ENCODE measurements at regions not wholly inside any gene's neighbourhood (a gene's known extent, or its start where the extent isn't known, plus 50 kb on each side); places are given as distances from the start of the nearest gene placed in this dataset.
A peak's percentile ranks its signal among the peaks of the same experiment; 100 is the strongest.

DNA sequence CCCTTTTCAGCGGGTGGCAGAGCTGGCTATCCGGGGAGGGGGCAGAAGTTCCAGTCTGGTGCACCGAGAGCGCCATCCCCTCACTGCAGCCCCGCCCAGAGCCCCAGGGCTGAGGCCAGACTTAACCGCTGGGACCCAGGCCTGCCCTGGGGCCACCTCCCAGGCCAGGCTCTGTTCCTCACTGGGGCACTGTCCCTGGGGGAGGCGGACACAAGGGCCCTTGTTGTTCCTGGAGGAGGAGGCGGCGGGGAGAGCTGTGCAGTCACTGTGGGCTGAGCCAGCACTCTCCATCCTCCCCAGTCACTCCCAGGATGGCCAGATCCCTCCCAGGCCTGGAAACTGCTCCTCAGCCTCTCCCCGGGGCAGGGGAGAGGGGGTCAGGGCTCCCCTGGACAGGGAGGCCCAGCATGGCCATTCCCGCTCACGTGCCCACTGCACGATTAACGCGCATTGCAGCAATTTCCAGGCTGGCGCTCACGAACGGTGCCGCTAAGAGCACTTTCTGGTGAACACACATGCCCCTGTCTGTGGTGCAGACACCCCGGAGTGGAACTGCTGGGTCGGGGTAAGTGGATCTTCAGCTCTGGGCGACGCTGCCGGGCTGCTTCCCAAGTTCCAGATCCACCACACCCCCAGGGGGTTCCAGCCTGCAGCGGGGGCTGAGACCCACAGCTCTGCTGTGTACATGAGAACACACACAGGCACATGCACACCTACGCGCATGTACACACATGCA, 89.8 kb upstream of the SFSWAP start:
- H3K27me3 ChIP-seq (ENCODE audit: control insufficient read depth, insufficient read depth, low read length), result no peaks in the 10 kb centered on the region
- H3K79me1 ChIP-seq (ENCODE audit: low read depth in 1 of 2, low read length in 2 of 2), result no peaks in the 10 kb centered on the region
- ChIA-PET POLR2A (ENCODE audit: unreplicated experiment) (no interaction called here), CTCF (no interaction called here)
- H2BK5ac ChIP-seq (ENCODE audit: low read depth, low read length, poor library complexity, severe bottlenecking), result no peak overlapping the region
- H3K4me2 ChIP-seq (ENCODE audit: low read depth, low read length), result no peak overlapping the region
- no peak overlapping the region for H3K18ac ChIP-seq (ENCODE audit: low read depth, low read length)
- H2AK9ac ChIP-seq (replicated peaks; ENCODE audit: low read depth, low read length, poor library complexity), result no peak overlapping the region
- H2BK15ac ChIP-seq (ENCODE audit: low read depth, low read length), result no peak overlapping the region
- H4K8ac ChIP-seq (ENCODE audit: low read depth in 2 of 2, low read length in 2 of 2), result no peak overlapping the region
- TF ChIP-seq MXI1 (IDR thresholded peaks at IDR 0.05; ENCODE audit: borderline replicate concordance, low read depth, low read length), result no peak
- TF ChIP-seq MAZ (IDR thresholded peaks at IDR 0.05; ENCODE audit: borderline replicate concordance, low read depth, low read length), result no peak
- TF ChIP-seq RCOR1 (IDR thresholded peaks at IDR 0.05; ENCODE audit: insufficient replicate concordance, low read length), result no peak
- no peak for TF ChIP-seq USF2 (IDR thresholded peaks at IDR 0.05; ENCODE audit: low read depth, low read length)
- TF ChIP-seq BHLHE40 (IDR thresholded peaks at IDR 0.05; ENCODE audit: low read depth, low read length), result no peak
- TF ChIP-seq, protein P1, sequence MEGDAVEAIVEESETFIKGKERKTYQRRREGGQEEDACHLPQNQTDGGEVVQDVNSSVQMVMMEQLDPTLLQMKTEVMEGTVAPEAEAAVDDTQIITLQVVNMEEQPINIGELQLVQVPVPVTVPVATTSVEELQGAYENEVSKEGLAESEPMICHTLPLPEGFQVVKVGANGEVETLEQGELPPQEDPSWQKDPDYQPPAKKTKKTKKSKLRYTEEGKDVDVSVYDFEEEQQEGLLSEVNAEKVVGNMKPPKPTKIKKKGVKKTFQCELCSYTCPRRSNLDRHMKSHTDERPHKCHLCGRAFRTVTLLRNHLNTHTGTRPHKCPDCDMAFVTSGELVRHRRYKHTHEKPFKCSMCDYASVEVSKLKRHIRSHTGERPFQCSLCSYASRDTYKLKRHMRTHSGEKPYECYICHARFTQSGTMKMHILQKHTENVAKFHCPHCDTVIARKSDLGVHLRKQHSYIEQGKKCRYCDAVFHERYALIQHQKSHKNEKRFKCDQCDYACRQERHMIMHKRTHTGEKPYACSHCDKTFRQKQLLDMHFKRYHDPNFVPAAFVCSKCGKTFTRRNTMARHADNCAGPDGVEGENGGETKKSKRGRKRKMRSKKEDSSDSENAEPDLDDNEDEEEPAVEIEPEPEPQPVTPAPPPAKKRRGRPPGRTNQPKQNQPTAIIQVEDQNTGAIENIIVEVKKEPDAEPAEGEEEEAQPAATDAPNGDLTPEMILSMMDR (conservative IDR thresholded peaks at IDR 0.05; ENCODE audit: low read depth, low read length), result no peak
- TF ChIP-seq POLR2A (IDR thresholded peaks at IDR 0.05; ENCODE audit: low read depth, low read length), result no peak
- TF ChIP-seq RFX5 (IDR thresholded peaks at IDR 0.05; ENCODE audit: low read depth, low read length), result no peak
- TF ChIP-seq NFE2L2 (IDR thresholded peaks at IDR 0.05; ENCODE audit: low read depth, low read length), result no peak
- TF ChIP-seq SMC3 (IDR thresholded peaks at IDR 0.05; ENCODE audit: low read depth, low read length), result no peak
- no peak for TF ChIP-seq CEBPB (IDR thresholded peaks at IDR 0.05; ENCODE audit: low read depth, low read length)
- TF ChIP-seq ELK1 (IDR thresholded peaks at IDR 0.05; ENCODE audit: borderline replicate concordance, low read depth, low read length), result no peak
- no peak for TF ChIP-seq FOS (IDR thresholded peaks at IDR 0.05; ENCODE audit: low read depth, low read length)
- H3K9me3 ChIP-seq (ENCODE audit: control insufficient read depth, insufficient read depth, low read length), result no peaks in the 10 kb centered on the region
- no peaks in the 10 kb centered on the region for H3K4me1 ChIP-seq (ENCODE audit: control insufficient read depth, insufficient read depth, low read length)
- DNase-seq (no peak), ATAC-seq (ENCODE audit: low read depth) (no peak)
- no peak overlapping the region for H3K23ac ChIP-seq (ENCODE audit: low read depth, low read length)
- H3K9me1 ChIP-seq (ENCODE audit: insufficient read depth, low read length), result no peaks in the 10 kb centered on the region
- intact Hi-C loops (cut with micrococcal nuclease), result no loop called here
- H4K91ac ChIP-seq (ENCODE audit: insufficient read depth, low read depth, low read length), result no peak overlapping the region
- H3K9ac ChIP-seq (ENCODE audit: low read depth, low read length), result no peak overlapping the region
- no peak overlapping the region for H2AK5ac ChIP-seq (ENCODE audit: low read depth, low read length)
- no peak overlapping the region for H3K4ac ChIP-seq (ENCODE audit: low read depth, low read length)
- no peak overlapping the region for H2BK20ac ChIP-seq (ENCODE audit: low read depth, low read length)
- no peaks in the 10 kb centered on the region for H3K36me3 ChIP-seq (ENCODE audit: control insufficient read depth, insufficient read depth, low read length)
- H3K27ac ChIP-seq (ENCODE audit: insufficient read depth, low read length), result no peak overlapping the region
- dilution Hi-C loops (cut with HindIII; ENCODE audit: low sequenced_read_pairs, unreplicated experiment), result no loop called here
- no peak overlapping the region for H3K14ac ChIP-seq (replicated peaks; ENCODE audit: low read depth, low read length)
- peak overlapping the region; percentile 7 for H2AFZ ChIP-seq (replicated peaks; ENCODE audit: low read length, poor library complexity)
- no TSS peak for BruUV-seq (replicated peaks)
- H4K5ac ChIP-seq (ENCODE audit: low read depth, low read length), result no peak overlapping the region
- no peak overlapping the region for H2BK120ac ChIP-seq (ENCODE audit: low read depth, low read length)
- 79% methylated on average over 5 of the region's 27 CpGs; no CpG with 5 or more reads in 1 of the 2 experiments for WGBS, 2 experiments (ENCODE audit: extremely low coverage in 2 of 2, insufficient read length in 1 of 2)
- H3K4me3 ChIP-seq (ENCODE audit: insufficient read depth, low read depth, low read length), result no peak overlapping the region
- no peaks in the 10 kb centered on the region for H4K20me1 ChIP-seq (ENCODE audit: insufficient read depth, low read length)
- in situ Hi-C loops (cut with MboI; ENCODE audit: low sequenced_read_pairs), result no loop called here
- no peak overlapping the region for H3K56ac ChIP-seq (ENCODE audit: extremely low read depth, insufficient read depth, low read length)

Measured in IMR-90 (cell line).